ENCODE measurements at regions not wholly inside any gene's neighbourhood (a gene's known extent, or its start where the extent isn't known, plus 50 kb on each side); places are given as distances from the start of the nearest gene placed in this dataset.

- Histone ChIP-seq H3K36me3 (ENCODE audit: control insufficient read depth in 1 of 2, insufficient read depth in 2 of 2, low read depth in 1 of 2, low read length in 2 of 2) (no peaks in the 10 kb centered on the region), H3K18ac (ENCODE audit: low read depth in 1 of 2, low read length in 2 of 2) (no peak overlapping the region), H2AK5ac (ENCODE audit: low read length, severe bottlenecking) (no peak overlapping the region), H3K4ac (ENCODE audit: low read depth in 1 of 2, low read length in 2 of 2) (no peak overlapping the region), H3K14ac (ENCODE audit: low read length in 2 of 2) (no peak overlapping the region), H3K27ac (ENCODE audit: low read length, poor library complexity, severe bottlenecking) (no peak overlapping the region), H4K8ac (ENCODE audit: low read length) (no peak overlapping the region), H3K4me2 (ENCODE audit: low read length, poor library complexity, severe bottlenecking) (no peak overlapping the region), H2BK15ac (ENCODE audit: low read depth, poor library complexity, severe bottlenecking) (no peak overlapping the region), H2BK5ac (ENCODE audit: low read depth, low read length, poor library complexity, severe bottlenecking) (no peak overlapping the region), H3K9me3 (ENCODE audit: control insufficient read depth, low read length) (no peaks in the 10 kb centered on the region), H3K27me3 (ENCODE audit: control insufficient read depth in 1 of 2, insufficient read depth in 1 of 2, low read length in 2 of 2) (peaks cover 0 to 38% of the 10 kb centered on the region in 2 experiments), H3K4me1 (ENCODE audit: control insufficient read depth, insufficient read depth, low read depth, low read length) (no peaks in the 10 kb centered on the region), H3K4me3 (ENCODE audit: insufficient read depth in 1 of 2, low read depth in 1 of 2, low read length in 2 of 2) (no peak overlapping the region), H4K91ac (ENCODE audit: low read length) (no peak overlapping the region), H2BK120ac (ENCODE audit: low read depth, low read length) (no peak overlapping the region), H2AFZ (ENCODE audit: low read depth, low read length) (no peak overlapping the region), H3K23ac (ENCODE audit: low read length in 2 of 2) (no peak overlapping the region), H3K79me1 (replicated peaks; ENCODE audit: low read length, poor library complexity, severe bottlenecking) (no peaks in the 10 kb centered on the region), H3K9ac (ENCODE audit: low read length) (no peak overlapping the region), H2BK12ac (ENCODE audit: low read length in 2 of 2) (no peak overlapping the region)
- 93% methylated on average over 14 of the region's 14 CpGs for WGBS
- DNase-seq: no peak
These were observed 138.1 kb upstream of the RPS6KA2 start for GRCh38 chr6:166765234-166765541.

DNA sequence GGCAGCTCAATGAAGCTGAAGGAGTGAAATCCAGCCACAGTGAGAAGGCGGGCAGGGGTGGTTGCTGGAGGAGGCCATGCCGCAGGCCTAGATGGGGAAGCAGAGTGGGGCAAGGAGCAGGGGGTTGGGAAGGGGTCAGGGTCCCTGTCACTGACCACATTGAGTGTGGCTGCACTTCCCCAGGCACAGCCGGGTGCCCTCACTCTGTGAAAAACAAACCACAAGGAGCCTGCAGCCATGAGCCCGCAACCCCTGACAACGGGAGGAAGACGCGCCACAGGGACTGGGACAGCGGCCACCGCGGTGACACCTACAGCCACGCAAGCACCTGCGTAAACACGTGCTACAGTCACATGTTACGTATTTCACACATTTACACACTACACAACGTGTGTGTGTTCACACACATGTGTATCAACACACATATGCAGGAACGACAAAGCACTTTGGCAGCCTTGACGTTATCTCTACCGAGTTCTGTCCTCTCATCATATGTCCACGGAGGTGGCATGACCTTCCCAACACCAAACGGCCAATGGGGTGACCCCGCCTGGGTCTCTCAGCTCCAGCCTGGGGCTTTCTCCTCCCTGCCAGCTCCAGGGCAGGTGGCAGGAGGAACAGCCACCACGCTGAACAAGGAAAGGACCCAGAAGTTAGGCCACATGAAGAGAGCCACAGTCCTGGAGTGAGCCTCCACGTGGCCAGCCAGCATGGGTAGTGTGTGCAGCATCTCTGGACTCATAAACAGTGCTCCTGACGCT, 137.6 kb upstream of the RPS6KA2 start:
- Histone ChIP-seq H3K4me2 (ENCODE audit: low read length, poor library complexity, severe bottlenecking) (no peak overlapping the region), H3K36me3 (ENCODE audit: control insufficient read depth in 1 of 2, insufficient read depth in 2 of 2, low read depth in 1 of 2, low read length in 2 of 2) (no peaks in the 10 kb centered on the region), H3K23ac (ENCODE audit: low read length in 2 of 2) (no peak overlapping the region), H3K4ac (ENCODE audit: low read depth in 1 of 2, low read length in 2 of 2) (no peak overlapping the region), H2BK5ac (ENCODE audit: low read depth, low read length, poor library complexity, severe bottlenecking) (no peak overlapping the region), H2BK15ac (ENCODE audit: low read depth, poor library complexity, severe bottlenecking) (no peak overlapping the region), H2AK5ac (ENCODE audit: low read length, severe bottlenecking) (no peak overlapping the region), H3K4me1 (ENCODE audit: control insufficient read depth, insufficient read depth, low read depth, low read length) (no peaks in the 10 kb centered on the region), H3K9me3 (ENCODE audit: control insufficient read depth, low read length) (no peaks in the 10 kb centered on the region), H4K91ac (ENCODE audit: low read length) (no peak overlapping the region), H4K8ac (ENCODE audit: low read length) (no peak overlapping the region), H2BK12ac (ENCODE audit: low read length in 2 of 2) (no peak overlapping the region), H2BK120ac (ENCODE audit: low read depth, low read length) (no peak overlapping the region), H3K4me3 (ENCODE audit: insufficient read depth in 1 of 2, low read depth in 1 of 2, low read length in 2 of 2) (no peak overlapping the region), H3K27ac (ENCODE audit: low read length, poor library complexity, severe bottlenecking) (no peak overlapping the region), H2AFZ (ENCODE audit: low read depth, low read length) (no peak overlapping the region), H3K79me1 (replicated peaks; ENCODE audit: low read length, poor library complexity, severe bottlenecking) (no peaks in the 10 kb centered on the region), H3K14ac (ENCODE audit: low read length in 2 of 2) (peak overlapping the region in 1 of 2 experiments; percentile 31), H3K9ac (ENCODE audit: low read length) (no peak overlapping the region), H3K18ac (ENCODE audit: low read depth in 1 of 2, low read length in 2 of 2) (no peak overlapping the region), H3K27me3 (ENCODE audit: control insufficient read depth in 1 of 2, insufficient read depth in 1 of 2, low read length in 2 of 2) (peaks cover under 1 to 44% of the 10 kb centered on the region in 2 experiments)
- DNase-seq: no peak
- WGBS: 94% methylated on average over 24 of the region's 24 CpGs

DNA sequence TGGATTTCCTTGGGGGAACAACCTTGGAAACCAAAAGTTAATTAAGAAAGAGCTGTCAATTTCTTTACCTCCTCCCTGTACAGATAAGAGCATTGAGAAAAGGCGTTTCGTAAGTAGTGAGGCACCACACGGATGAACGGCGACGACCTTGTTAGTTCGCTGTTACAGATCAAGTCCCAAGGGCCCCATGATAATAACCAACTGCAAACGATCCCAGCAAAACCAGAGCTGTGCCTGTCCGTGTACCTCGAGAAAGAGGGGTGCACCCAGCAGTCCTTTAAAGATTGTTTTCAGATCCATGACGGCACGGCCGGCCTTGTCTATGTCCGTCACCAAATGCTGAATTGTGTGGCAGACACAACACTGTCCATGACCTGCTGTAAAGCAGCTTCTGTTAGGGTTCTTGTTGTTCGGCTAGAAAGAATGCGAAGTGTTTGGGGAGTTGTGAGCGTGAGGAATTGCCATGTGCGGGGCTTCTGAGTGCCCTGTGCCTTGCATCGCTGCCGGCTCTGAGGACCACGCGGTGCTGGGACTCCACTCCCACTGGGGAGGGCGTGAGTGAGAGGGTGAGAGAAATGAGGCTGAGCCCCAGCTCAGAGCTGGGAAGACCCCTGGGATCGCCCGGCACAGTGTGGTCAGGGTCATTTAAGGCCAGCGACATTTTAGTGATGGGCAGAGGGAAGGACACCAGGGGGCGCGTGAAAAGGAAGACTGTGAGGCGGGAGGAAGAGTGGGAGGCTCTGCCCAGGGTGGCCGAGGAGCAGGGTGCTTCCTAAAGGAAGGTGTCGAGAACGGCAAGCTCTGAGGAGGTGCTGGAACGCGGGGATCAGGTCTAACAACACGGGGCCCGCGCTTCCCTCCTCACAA, 136.8 kb upstream of the RPS6KA2 start:
- Histone ChIP-seq H3K9ac (ENCODE audit: low read length) (no peak overlapping the region), H3K79me1 (replicated peaks; ENCODE audit: low read length, poor library complexity, severe bottlenecking) (no peaks in the 10 kb centered on the region), H3K23ac (ENCODE audit: low read length in 2 of 2) (no peak overlapping the region), H3K4me3 (ENCODE audit: insufficient read depth in 1 of 2, low read depth in 1 of 2, low read length in 2 of 2) (no peak overlapping the region), H3K4me1 (ENCODE audit: control insufficient read depth, insufficient read depth, low read depth, low read length) (no peaks in the 10 kb centered on the region), H3K4ac (ENCODE audit: low read depth in 1 of 2, low read length in 2 of 2) (no peak overlapping the region), H2AK5ac (ENCODE audit: low read length, severe bottlenecking) (no peak overlapping the region), H4K8ac (ENCODE audit: low read length) (no peak overlapping the region), H2BK15ac (ENCODE audit: low read depth, poor library complexity, severe bottlenecking) (no peak overlapping the region), H2BK5ac (ENCODE audit: low read depth, low read length, poor library complexity, severe bottlenecking) (no peak overlapping the region), H2AFZ (ENCODE audit: low read depth, low read length) (no peak overlapping the region), H3K27ac (ENCODE audit: low read length, poor library complexity, severe bottlenecking) (no peak overlapping the region), H3K18ac (ENCODE audit: low read depth in 1 of 2, low read length in 2 of 2) (no peak overlapping the region), H4K91ac (ENCODE audit: low read length) (no peak overlapping the region), H2BK120ac (ENCODE audit: low read depth, low read length) (no peak overlapping the region), H3K9me3 (ENCODE audit: control insufficient read depth, low read length) (no peaks in the 10 kb centered on the region), H3K36me3 (ENCODE audit: control insufficient read depth in 1 of 2, insufficient read depth in 2 of 2, low read depth in 1 of 2, low read length in 2 of 2) (no peaks in the 10 kb centered on the region), H3K14ac (ENCODE audit: low read length in 2 of 2) (no peak overlapping the region), H3K4me2 (ENCODE audit: low read length, poor library complexity, severe bottlenecking) (no peak overlapping the region), H2BK12ac (ENCODE audit: low read length in 2 of 2) (no peak overlapping the region), H3K27me3 (ENCODE audit: control insufficient read depth in 1 of 2, insufficient read depth in 1 of 2, low read length in 2 of 2) (peaks cover 3 to 52% of the 10 kb centered on the region in 2 experiments)
- WGBS: 90% methylated on average over 37 of the region's 37 CpGs
- DNase-seq: no peak

DNA sequence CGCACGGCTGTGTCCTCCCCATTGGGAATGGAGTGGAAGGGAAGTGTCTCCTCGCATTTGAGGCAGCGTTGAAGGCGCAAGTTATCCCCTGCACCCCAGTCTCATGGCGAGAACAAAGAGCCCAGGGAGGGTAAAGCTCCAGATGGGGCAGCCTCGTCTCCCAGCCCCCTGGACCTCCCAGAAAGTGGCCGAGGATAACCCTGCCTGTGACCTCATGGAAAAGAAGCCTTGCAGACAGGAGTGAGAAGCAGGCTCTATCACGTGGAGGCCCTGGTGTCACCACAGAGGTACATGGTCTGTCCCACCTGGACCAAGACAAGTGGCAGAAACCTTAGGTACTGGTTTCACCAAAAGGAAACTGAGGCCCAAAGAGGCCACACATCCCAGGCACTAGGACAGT, 134.8 kb upstream of the RPS6KA2 start:
- Histone ChIP-seq H2BK15ac (ENCODE audit: low read depth, poor library complexity, severe bottlenecking) (no peak overlapping the region), H3K9me3 (ENCODE audit: control insufficient read depth, low read length) (no peaks in the 10 kb centered on the region), H4K91ac (ENCODE audit: low read length) (no peak overlapping the region), H3K14ac (ENCODE audit: low read length in 2 of 2) (peak overlapping the region in 1 of 2 experiments; percentile 18), H3K27ac (ENCODE audit: low read length, poor library complexity, severe bottlenecking) (no peak overlapping the region), H2BK12ac (ENCODE audit: low read length in 2 of 2) (no peak overlapping the region), H4K8ac (ENCODE audit: low read length) (no peak overlapping the region), H2AK5ac (ENCODE audit: low read length, severe bottlenecking) (no peak overlapping the region), H2AFZ (ENCODE audit: low read depth, low read length) (no peak overlapping the region), H3K4me2 (ENCODE audit: low read length, poor library complexity, severe bottlenecking) (no peak overlapping the region), H3K27me3 (ENCODE audit: control insufficient read depth in 1 of 2, insufficient read depth in 1 of 2, low read length in 2 of 2) (peaks cover 3 to 68% of the 10 kb centered on the region in 2 experiments), H3K36me3 (ENCODE audit: control insufficient read depth in 1 of 2, insufficient read depth in 2 of 2, low read depth in 1 of 2, low read length in 2 of 2) (no peaks in the 10 kb centered on the region), H3K4me3 (ENCODE audit: insufficient read depth in 1 of 2, low read depth in 1 of 2, low read length in 2 of 2) (no peak overlapping the region), H3K79me1 (replicated peaks; ENCODE audit: low read length, poor library complexity, severe bottlenecking) (no peaks in the 10 kb centered on the region), H2BK5ac (ENCODE audit: low read depth, low read length, poor library complexity, severe bottlenecking) (no peak overlapping the region), H3K4me1 (ENCODE audit: control insufficient read depth, insufficient read depth, low read depth, low read length) (peaks cover 9% of the 10 kb centered on the region), H3K23ac (ENCODE audit: low read length in 2 of 2) (no peak overlapping the region), H3K18ac (ENCODE audit: low read depth in 1 of 2, low read length in 2 of 2) (no peak overlapping the region), H3K9ac (ENCODE audit: low read length) (no peak overlapping the region), H2BK120ac (ENCODE audit: low read depth, low read length) (no peak overlapping the region), H3K4ac (ENCODE audit: low read depth in 1 of 2, low read length in 2 of 2) (no peak overlapping the region)
- WGBS: 89% methylated on average over 9 of the region's 9 CpGs
- no peak for DNase-seq

Data from mesenchymal stem cell (in vitro differentiated cells and primary cell).